Transverse colon (tissue), 4 donors: ENCODE measurements at regions not wholly inside any gene's neighbourhood (a gene's known extent, or its start where the extent isn't known, plus 50 kb on each side); places are given as distances from the start of the nearest gene placed in this dataset.

ENCODE experiments used
- DNase-seq: peaks from one replicate; pipeline ENCODE4 v3.0.0-alpha.2; 2019
- H3K27ac ChIP-seq, 4 donors: fragments of 200-600 bp; sonication (generic); 2 replicates each; pipeline ENCODE4 v1.5.1; 2016 to 2018; ENCODE audit warnings: inconsistent platforms in 4 of 4
- H3K27me3 ChIP-seq: fragments of 200-600 bp; sonication (generic); 2 replicates; pipeline ENCODE4 v1.5.1; 2017; ENCODE audit warnings: inconsistent platforms
- H3K36me3 ChIP-seq, 4 donors: fragments of 200-600 bp; sonication (generic); 2 replicates each; pipeline ENCODE4 v1.5.1; 2017 to 2019; ENCODE audit warnings: inconsistent platforms in 4 of 4
- H3K4me1 ChIP-seq, 4 donors: fragments of 200-600 bp; sonication (generic); 2 replicates each; pipeline ENCODE4 v1.5.1; 2017 to 2020; ENCODE audit warnings: inconsistent platforms in 4 of 4
- H3K4me3 ChIP-seq, 4 donors: fragments of 200-600 bp; sonication (generic); 1 replicate in 1 of 4; 2 replicates in 3 of 4; pipeline versions ENCODE4 v1.5.1 to v1.6.1; 2017 to 2019; ENCODE audit warnings: inconsistent platforms in 4 of 4
- H3K9me3 ChIP-seq, 2 donors: fragments of 200-600 bp; sonication (generic); 2 replicates each; pipeline ENCODE4 v1.5.1; 2017 to 2019; ENCODE audit warnings: inconsistent platforms in 2 of 2
- EP300 ChIP-seq: sonication (generic); formaldehyde crosslinking; IDR thresholded peaks from one replicate; pipeline ENCODE4 v1.6.1; 2017; ENCODE audit warnings: antibody characterized with exemption, low read depth
- POLR2A ChIP-seq: fragments of 450-650 bp; IDR thresholded peaks from one replicate; pipeline ENCODE4 v1.6.1; 2016; ENCODE audit warnings: antibody characterized with exemption, mild to moderate bottlenecking, moderate library complexity
- POLR2AphosphoS5 ChIP-seq, 3 donors: sonication (generic); formaldehyde crosslinking; IDR thresholded peaks; one replicate each; pipeline ENCODE4 v1.6.1; 2016; ENCODE audit warnings: antibody characterized with exemption in 3 of 3
- WGBS, 2 donors: methylation state at CpG; one replicate each; pipeline ENCODE4 v1.1.5; 2018; ENCODE audit warnings: low coverage in 1 of 2; 5-methylcytosine and 5-hydroxymethylcytosine counted together
- in situ Hi-C, 4 donors: fragments of 200-750 bp; cut with MboI; loops; one replicate each; pipeline versions ENCODE4 v1.15.0 to v1.15.1; 2017; ENCODE audit warnings: low sequenced_read_pairs in 3 of 4, low pct_ligation_motif_present in 1 of 4, low pct_unique_long_range_greater_than_20kb in 1 of 4
- intact Hi-C: fragments of 100-400 bp; cut with DNase I; formaldehyde crosslinking; loops from one replicate; pipeline ENCODE4 v1.15.1; 2023; ENCODE audit warnings: low total_unique reads
- TF ChIP-seq, protein P1 (sequence below), 5 experiments: fragments of 200-600 bp in 3 of 5; fragments of 450-650 bp in 2 of 5; sonication (generic) in 3 of 5; IDR thresholded peaks; 1 replicate in 2 of 5; 2 replicates in 3 of 5; pipeline ENCODE4 v1.5.1; 2016 to 2017; ENCODE audit warnings: antibody characterized with exemption in 5 of 5, inconsistent platforms in 3 of 5, mild to moderate bottlenecking in 2 of 5, moderate library complexity in 1 of 5

DNA sequence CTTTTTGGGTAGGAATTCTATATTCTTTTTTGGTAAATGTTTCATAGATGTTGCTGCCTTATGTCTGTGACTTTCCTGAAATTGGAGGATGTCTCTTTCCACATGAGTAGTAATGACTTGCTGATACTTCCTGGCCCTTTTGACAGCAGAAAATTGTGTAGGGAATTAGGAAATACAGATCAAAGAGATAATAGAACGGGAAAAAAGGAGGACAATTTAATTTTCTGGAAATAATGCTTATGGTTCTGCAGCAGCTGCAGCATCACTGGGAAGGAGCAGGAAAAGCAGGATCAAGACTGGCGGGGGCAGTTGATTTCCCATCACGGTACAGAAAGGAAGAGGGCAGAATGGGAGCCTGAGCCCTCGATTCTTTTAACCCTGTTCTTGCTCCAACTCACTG is 68.8 kb upstream of the PZP start:
- Histone ChIP-seq H3K27ac (no peak overlapping the region), H3K4me1 (no peaks in the 10 kb centered on the region), H3K4me3 (no peak overlapping the region), H3K9me3 (no peaks in the 10 kb centered on the region), H3K27me3 (no peaks in the 10 kb centered on the region), H3K36me3 (no peaks in the 10 kb centered on the region)
- 71 to 81% methylated on average over 4 of the region's 4 CpGs for WGBS, 2 donors
- intact Hi-C loops (no loop called here), in situ Hi-C loops (no loop called here)
- no peak for TF ChIP-seq POLR2AphosphoS5 (IDR thresholded peaks at IDR 0.05)
- TF ChIP-seq, protein P1, sequence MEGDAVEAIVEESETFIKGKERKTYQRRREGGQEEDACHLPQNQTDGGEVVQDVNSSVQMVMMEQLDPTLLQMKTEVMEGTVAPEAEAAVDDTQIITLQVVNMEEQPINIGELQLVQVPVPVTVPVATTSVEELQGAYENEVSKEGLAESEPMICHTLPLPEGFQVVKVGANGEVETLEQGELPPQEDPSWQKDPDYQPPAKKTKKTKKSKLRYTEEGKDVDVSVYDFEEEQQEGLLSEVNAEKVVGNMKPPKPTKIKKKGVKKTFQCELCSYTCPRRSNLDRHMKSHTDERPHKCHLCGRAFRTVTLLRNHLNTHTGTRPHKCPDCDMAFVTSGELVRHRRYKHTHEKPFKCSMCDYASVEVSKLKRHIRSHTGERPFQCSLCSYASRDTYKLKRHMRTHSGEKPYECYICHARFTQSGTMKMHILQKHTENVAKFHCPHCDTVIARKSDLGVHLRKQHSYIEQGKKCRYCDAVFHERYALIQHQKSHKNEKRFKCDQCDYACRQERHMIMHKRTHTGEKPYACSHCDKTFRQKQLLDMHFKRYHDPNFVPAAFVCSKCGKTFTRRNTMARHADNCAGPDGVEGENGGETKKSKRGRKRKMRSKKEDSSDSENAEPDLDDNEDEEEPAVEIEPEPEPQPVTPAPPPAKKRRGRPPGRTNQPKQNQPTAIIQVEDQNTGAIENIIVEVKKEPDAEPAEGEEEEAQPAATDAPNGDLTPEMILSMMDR (IDR thresholded peaks at IDR 0.05): no peak
- TF ChIP-seq POLR2A: no peak
- no peak for TF ChIP-seq EP300
- no peak for DNase-seq

DNA sequence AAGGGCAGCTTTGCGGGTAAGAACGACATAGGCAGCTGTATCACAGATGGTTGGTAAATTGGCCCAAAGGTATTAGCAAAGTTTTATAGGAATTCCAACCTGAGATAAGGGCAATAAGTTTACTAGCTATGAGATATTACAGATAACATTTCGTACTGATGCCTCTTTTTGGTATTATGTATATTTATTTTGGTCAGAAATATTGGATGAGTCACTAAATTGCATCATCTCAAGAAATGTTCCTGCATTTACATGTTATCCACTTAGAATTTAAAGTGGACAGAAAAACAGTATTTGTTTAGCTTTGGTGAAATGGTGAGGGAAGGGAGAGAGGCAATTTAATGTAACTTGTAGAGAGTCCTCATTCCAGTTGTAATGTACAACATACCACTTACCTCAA is 65.1 kb upstream of the PZP start:
- no peak overlapping the region for H3K4me3 ChIP-seq
- H3K4me1 ChIP-seq: no peaks in the 10 kb centered on the region
- intact Hi-C loops: no loop called here
- 38 to 67% methylated on average over 3 of the region's 3 CpGs for WGBS, 2 donors
- H3K27me3 ChIP-seq: no peaks in the 10 kb centered on the region
- DNase-seq: no peak
- no peaks in the 10 kb centered on the region for H3K36me3 ChIP-seq
- in situ Hi-C loops: no loop called here
- no peak for TF ChIP-seq POLR2A
- TF ChIP-seq, protein P1 (IDR thresholded peaks at IDR 0.05): no peak
- no peak for TF ChIP-seq EP300
- TF ChIP-seq POLR2AphosphoS5 (IDR thresholded peaks at IDR 0.05): no peak
- no peaks in the 10 kb centered on the region for H3K9me3 ChIP-seq
- no peak overlapping the region for H3K27ac ChIP-seq

DNA sequence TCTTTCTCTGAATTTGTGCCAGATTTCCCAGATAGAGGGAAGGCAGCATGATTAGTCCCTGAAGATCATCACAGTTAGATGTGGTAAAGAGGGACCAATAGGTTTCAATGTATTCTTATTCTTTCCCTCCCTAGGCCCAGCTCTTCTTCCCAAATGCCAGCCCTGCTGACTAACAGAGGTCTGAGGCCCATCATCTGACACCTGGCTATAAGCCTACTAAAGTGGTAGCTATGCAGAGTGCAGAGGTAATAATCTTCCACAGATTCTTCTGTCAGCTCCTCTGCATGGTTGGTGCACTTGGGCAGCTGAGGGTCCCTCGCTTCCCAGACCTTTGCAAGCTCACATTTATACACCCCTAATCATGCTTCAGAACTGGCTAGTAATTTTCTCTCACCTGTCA is 63.7 kb upstream of the PZP start:
- DNase-seq: no peak
- Histone ChIP-seq H3K4me1 (no peaks in the 10 kb centered on the region), H3K36me3 (no peaks in the 10 kb centered on the region), H3K9me3 (no peaks in the 10 kb centered on the region), H3K27me3 (no peaks in the 10 kb centered on the region), H3K4me3 (no peak overlapping the region), H3K27ac (no peak overlapping the region)
- 88 to 100% methylated on average over 1 of the region's 1 CpG for WGBS, 2 donors
- TF ChIP-seq POLR2AphosphoS5 (IDR thresholded peaks at IDR 0.05) (no peak), POLR2A (no peak), EP300 (no peak)
- TF ChIP-seq, protein P1 (IDR thresholded peaks at IDR 0.05): no peak
- in situ Hi-C loops (no loop called here), intact Hi-C loops (no loop called here)

DNA sequence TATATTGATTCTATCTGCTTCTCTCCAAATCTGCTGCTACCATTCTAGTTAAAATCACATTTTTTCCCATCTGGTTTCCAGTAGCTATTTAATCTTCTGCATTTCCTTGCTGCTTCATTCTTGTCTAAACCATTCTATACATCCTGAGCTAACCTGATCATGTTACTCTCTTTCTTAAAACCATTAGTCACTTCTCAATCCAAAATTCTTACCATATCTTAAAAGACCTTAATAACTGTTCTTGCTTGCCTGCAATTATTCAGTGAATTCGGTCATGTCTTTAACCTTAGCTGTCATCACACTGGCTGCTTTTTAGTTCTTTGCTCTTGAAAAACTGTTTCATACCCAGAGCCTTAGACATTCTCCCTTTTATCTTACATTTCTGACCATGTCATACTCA is 56.4 kb upstream of the PZP start:
- H3K36me3 ChIP-seq: no peaks in the 10 kb centered on the region
- intact Hi-C loops (no loop called here), in situ Hi-C loops (no loop called here)
- no peaks in the 10 kb centered on the region for H3K27me3 ChIP-seq
- no peaks in the 10 kb centered on the region for H3K9me3 ChIP-seq
- H3K4me1 ChIP-seq: no peaks in the 10 kb centered on the region
- no peak for TF ChIP-seq POLR2AphosphoS5 (IDR thresholded peaks at IDR 0.05)
- no peak for TF ChIP-seq EP300
- TF ChIP-seq, protein P1 (IDR thresholded peaks at IDR 0.05): no peak
- no peak for TF ChIP-seq POLR2A
- no peak for DNase-seq
- 81 to 90% methylated on average over 1 of the region's 1 CpG for WGBS, 2 donors
- H3K4me3 ChIP-seq: no peak overlapping the region
- H3K27ac ChIP-seq: no peak overlapping the region
